ENCODE measurements at regions not wholly inside any gene's neighbourhood (a gene's known extent, or its start where the extent isn't known, plus 50 kb on each side); places are given as distances from the start of the nearest gene placed in this dataset.

GRCh38 chrX:39853417-39854030, 244.2 kb downstream of the BCOR start:
- no peak for DNase-seq (ENCODE audit: low spot score)

DNA sequence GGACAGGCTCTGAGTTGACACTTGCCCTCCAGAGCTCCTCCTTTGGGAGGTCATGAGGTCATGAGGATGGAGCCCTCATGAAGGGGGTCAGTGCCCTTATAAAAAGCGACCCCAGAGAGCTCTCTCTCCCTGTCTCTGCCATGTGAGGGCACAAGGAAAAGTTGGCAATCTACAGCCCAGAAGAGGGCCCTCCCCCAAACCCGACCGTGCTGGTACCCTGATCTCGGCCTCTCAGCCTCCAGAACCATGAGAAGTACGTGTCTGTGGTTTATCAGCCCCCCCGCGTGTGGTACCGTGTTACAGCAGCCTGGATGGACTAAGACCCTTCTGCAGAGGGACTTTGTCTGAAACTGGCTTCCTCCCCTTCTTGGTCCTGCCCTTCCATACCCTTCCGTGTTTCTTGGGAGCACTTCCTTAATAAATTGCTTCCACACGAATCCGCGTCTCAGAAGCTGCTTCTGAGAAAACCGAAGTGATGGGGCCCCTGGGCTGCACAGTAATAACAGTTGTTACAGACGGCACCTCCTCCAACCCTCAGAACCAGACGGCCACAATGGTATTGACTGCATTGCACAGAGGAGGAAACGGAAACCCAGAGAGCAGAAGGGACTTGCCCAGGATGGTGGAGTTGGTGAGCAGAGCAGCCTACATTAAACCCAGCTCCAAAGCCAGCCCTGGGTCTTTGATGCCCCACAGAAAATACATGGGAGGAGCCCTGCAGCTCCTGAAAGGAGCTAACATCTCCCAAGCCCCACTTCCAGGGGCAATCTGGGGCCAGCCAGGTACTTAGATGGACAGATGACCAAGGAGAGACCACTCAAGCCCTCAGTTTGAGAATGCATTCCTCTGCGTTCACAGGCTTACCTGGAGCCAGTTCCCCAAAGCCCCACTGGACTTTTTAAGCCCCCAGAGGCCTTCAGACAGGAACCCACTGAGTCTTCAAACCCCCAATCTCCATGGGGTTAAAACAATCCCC, 242.7 kb downstream of the BCOR start:
- DNase-seq (ENCODE audit: low spot score): no peak

GRCh38 chrX:39855748-39856129, 242.0 kb downstream of the BCOR start:
- peak; percentile 34 for DNase-seq (ENCODE audit: low spot score)

GRCh38 chrX:39856472-39857121, 241.2 kb downstream of the BCOR start:
- peak; percentile 30 for DNase-seq (ENCODE audit: low spot score)

GRCh38 chrX:39857780-39858179, 240.0 kb downstream of the BCOR start:
- no peak for DNase-seq (ENCODE audit: low spot score)

DNA sequence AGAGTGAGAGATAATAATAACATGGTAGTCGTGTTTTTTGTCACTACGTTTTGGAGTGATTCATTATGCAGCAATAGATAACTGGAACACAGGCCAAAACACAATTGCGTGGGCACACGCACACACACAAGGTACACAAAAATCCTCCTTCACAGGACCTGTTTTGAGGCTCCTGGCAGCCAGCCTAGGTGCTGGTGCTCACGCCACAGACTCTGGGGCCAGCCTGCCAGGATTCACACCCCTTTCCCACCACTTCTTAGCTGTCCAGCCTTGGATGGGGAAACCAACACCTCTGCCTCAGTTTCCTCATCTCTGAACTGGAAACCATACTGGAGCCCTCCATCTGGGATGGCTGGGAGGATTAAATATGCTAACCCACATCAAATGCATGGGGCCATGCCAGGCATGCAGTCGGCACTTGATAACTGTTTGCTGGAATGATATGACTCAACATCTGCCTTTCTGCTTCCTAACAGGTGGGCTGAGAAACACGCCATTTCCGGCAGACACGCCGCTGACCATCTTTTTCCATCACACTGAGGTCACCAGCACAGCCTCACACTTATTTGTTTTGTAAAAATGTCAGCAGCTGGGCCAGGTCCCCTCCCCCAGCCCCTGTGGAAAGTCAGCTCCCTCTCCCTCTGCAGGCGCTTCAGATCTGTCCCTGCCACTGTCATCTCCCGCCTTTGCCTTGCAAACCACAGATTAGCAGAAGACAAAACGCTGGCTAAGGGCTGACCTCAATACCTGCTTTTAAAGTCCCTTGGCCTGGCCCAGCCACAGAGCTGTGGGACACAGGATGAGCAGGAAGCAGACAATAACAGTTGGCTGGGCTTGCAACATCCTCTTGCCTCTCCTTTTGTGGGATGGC, 237.5 kb downstream of the BCOR start:
- peak; percentile 79 for DNase-seq (ENCODE audit: low spot score)

GRCh38 chrX:39862963-39863362, 234.8 kb downstream of the BCOR start:
- DNase-seq (ENCODE audit: low spot score): no peak

GRCh38 chrX:39866229-39866628, 231.5 kb downstream of the BCOR start:
- no peak for DNase-seq (ENCODE audit: low spot score)

DNA sequence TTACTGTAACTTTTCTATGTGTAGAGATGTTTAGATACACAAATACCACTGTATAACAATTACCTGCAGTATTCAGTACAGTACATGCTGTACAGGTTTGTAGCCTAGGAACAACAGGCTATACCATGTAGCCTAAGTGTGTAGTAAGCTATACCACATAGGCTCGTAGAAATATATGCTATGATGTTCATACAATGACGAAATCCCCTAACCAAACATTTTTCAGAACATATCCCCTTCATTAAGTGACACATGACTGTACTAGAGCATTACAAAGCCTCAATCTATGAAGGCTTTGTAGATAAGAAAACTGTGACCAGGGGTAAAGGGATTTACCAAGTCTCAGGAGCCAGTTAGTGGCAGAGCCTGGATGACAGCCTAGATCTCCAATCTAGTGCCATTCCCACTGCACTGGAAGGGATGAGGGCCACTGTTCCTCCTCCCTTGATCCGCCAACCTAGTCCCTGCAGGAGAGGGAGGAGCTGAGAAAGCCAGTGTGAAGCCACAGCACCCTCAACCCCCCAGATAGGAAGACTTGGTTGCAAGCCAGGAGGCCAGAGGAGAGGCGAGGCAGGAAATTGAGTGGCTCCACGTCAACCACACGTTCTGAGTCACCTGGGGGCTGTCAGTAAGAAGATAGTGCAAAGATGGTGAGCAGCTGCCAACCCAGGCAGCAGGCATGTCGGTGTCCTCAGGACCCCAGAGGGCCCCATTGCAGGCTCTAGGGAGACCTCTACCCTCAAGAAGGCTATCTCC, 227.7 kb downstream of the BCOR start:
- peak; percentile 48 for DNase-seq (ENCODE audit: low spot score)

DNA sequence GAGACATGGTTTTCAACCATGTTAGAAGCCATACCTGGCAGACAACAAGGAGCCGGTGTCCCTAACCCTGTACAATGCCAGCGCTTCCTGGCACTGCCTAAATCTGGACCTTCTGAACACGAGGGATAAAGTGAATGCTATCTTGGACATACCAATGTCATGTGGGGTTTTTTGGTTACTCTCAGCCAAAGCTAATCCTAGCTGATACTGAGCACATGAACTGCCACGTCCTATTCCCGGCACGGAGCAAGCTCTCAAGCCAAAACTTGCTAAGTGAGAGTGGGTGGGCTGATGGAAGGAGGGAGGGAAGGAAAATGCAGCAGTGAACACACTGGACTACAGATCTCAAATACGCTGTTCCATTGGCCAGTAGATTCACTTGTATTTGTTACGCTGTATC, 226.1 kb downstream of the BCOR start:
- no peak for DNase-seq (ENCODE audit: low spot score)

DNA sequence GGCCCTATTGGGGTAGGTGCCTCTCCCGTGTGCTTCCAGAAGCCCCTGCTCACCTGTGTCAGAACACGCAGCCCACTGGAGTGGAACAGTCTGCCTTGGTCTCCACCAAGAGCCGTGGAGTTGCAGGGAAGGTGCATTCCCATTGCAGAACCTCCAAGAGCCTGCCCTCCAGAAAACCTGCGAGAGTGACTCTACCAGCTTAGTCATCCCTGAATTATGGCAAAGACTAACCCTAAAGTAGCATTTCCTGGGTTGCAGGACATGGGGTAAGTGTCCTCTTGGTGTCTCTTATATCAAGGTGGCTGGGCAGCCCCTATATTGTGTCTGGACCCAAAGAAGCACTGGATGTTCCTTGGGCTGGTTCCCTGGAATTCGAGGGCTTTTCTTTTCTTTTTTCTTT, 224.6 kb downstream of the BCOR start:
- DNase-seq (ENCODE audit: low spot score): no peak

GRCh38 chrX:39874202-39874816, 223.4 kb downstream of the BCOR start:
- DNase-seq (ENCODE audit: low spot score): peak; percentile 46

GRCh38 chrX:39875834-39876628, 221.7 kb downstream of the BCOR start:
- no peak for DNase-seq (ENCODE audit: low spot score)

- DNase-seq (ENCODE audit: low spot score): no peak
Observed at GRCh38 chrX:39877905-39878304, 219.9 kb downstream of the BCOR start.

- no peak for DNase-seq (ENCODE audit: low spot score)
Observed at GRCh38 chrX:39883666-39884065, 214.1 kb downstream of the BCOR start.

DNA sequence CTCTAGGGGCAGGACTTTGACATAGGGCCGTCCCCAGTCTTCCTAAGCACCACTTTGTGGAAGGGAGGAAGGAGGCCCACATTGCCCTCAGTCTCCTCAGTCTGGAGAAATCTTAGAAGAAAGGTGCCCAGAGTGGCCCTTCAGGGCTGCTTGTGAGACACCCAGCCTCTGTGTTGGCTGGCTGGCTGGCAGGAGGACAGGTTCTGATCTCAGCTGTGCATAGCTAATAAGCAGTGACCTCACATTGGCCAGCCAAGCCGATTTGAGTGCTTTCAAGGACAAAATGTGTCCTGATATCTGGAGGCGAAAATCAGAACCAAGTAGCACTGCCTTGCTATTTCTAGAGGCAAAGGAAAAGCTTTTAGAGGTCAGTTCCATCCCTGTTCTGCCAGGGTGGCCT, 211.5 kb downstream of the BCOR start:
- no peak for DNase-seq (ENCODE audit: low spot score)

- DNase-seq (ENCODE audit: low spot score): no peak
Observed at GRCh38 chrX:39888730-39889129, 209.0 kb downstream of the BCOR start.

DNA sequence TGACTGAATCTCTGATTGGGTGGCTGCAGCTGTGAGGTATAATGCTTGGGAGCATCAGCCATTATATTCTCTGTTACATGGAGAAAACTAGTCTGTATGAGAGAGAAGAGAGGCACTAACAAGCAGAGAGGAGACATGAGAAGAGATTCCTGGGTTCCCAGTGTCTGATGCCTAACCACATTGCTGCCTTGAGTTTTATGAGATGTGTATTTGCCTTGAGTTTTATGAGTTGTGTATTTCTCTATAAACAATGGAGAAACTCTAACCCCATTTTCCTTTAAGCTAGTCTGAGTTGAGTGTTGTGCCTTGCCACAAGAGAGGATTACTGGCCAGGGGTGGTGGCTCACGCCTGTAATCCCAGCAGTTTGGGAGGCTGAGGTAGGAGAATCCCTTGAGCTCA, 208.1 kb downstream of the BCOR start:
- DNase-seq (ENCODE audit: low spot score): no peak

DNA sequence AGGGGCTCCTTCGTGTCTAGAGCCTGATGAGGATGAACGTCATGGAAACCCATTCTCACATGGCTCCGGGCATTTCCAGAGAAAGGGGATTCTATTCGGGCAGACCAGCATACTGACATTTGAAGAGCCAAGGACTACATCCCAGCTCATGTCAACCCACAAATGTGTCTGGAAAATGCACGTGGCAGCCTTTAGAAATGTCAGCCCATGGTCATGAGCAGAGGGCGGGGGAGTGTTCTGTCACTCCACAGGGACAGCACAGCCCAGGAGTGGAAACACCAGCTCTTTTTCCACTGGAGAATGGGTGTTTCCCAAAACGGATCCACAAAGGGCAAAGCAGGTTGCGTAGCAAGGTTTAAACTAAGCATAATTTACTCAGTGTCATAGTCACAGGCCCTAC, 207.0 kb downstream of the BCOR start:
- DNase-seq (ENCODE audit: low spot score): no peak

GRCh38 chrX:39891781-39892180, 206.0 kb downstream of the BCOR start:
- no peak for DNase-seq (ENCODE audit: low spot score)
